Smooth muscle cell (in vitro differentiated cells): ENCODE measurements at regions not wholly inside any gene's neighbourhood (a gene's known extent, or its start where the extent isn't known, plus 50 kb on each side); places are given as distances from the start of the nearest gene placed in this dataset.

Experiments
- DNase-seq: peaks from one replicate; lab custom pipeline; 2025; ENCODE audit not compliant: unreplicated experiment; lab: John Stamatoyannopoulos, UW
- H2AFZ ChIP-seq: fragments of 200-600 bp; sonication (generic); 2 replicates; pipeline ENCODE4 v1.6.0; 2016; ENCODE audit warnings: antibody characterized with exemption, low read depth, mild to moderate bottlenecking
- H3F3A ChIP-seq: fragments of 200-600 bp; sonication (generic); 2 replicates; pipeline ENCODE4 v1.6.0; 2017; ENCODE audit warnings: antibody characterized with exemption, low read depth
- H3K27ac ChIP-seq: fragments of 200-600 bp; sonication (generic); 2 replicates; pipeline ENCODE4 v1.5.1; 2016; ENCODE audit warnings: low read depth, mild to moderate bottlenecking
- H3K27me3 ChIP-seq: fragments of 200-600 bp; sonication (generic); 2 replicates; pipeline ENCODE4 v1.6.1; 2016; ENCODE audit warnings: low read depth, mild to moderate bottlenecking
- H3K36me3 ChIP-seq: fragments of 200-600 bp; sonication (generic); 2 replicates; pipeline ENCODE4 v1.5.1; 2016; ENCODE audit warnings: low read depth
- H3K4me1 ChIP-seq: fragments of 200-600 bp; sonication (generic); 2 replicates; pipeline ENCODE4 v1.5.1; 2016; ENCODE audit warnings: low read depth
- H3K4me2 ChIP-seq: fragments of 200-600 bp; sonication (generic); 2 replicates; pipeline ENCODE4 v1.6.0; 2016; ENCODE audit warnings: mild to moderate bottlenecking
- H3K4me3 ChIP-seq: fragments of 200-600 bp; sonication (generic); 2 replicates; pipeline ENCODE4 v1.5.1; 2016; ENCODE audit warnings: mild to moderate bottlenecking
- H3K79me2 ChIP-seq: fragments of 200-600 bp; sonication (generic); 2 replicates; pipeline ENCODE4 v1.6.0; 2016; ENCODE audit warnings: low read depth, mild to moderate bottlenecking
- H3K9ac ChIP-seq: fragments of 200-600 bp; sonication (generic); 2 replicates; pipeline ENCODE4 v1.6.0; 2016; ENCODE audit warnings: low read depth
- H3K9me3 ChIP-seq: fragments of 200-600 bp; sonication (generic); replicated peaks from 2 replicates; pipeline ENCODE4 v1.5.1; 2016; ENCODE audit warnings: low read depth
- H4K20me1 ChIP-seq: fragments of 200-600 bp; sonication (generic); 2 replicates; pipeline ENCODE4 v1.6.0; 2016; ENCODE audit warnings: low read depth
- CTCF ChIP-seq: fragments of 200-600 bp; sonication (generic); IDR thresholded peaks from 2 replicates; pipeline ENCODE4 v1.5.1; 2017; ENCODE audit warnings: borderline replicate concordance, mild to moderate bottlenecking, antibody characterized with exemption; ENCODE audit not compliant: insufficient read depth, poor library complexity, severe bottlenecking
- WGBS: methylation state at CpG from one replicate; pipeline ENCODE4 v1.1.7; 2016; ENCODE audit warnings: low lambda C conversion rate; 5-methylcytosine and 5-hydroxymethylcytosine counted together

- H3K4me2 ChIP-seq, result no peak overlapping the region
- no peaks in the 10 kb centered on the region for H3K36me3 ChIP-seq
- H3F3A ChIP-seq, result no peaks in the 10 kb centered on the region
- 84% methylated on average over 2 of the region's 2 CpGs for WGBS
- no peaks in the 10 kb centered on the region for H3K9me3 ChIP-seq
- H3K9ac ChIP-seq, result no peak overlapping the region
- H4K20me1 ChIP-seq, result no peaks in the 10 kb centered on the region
- H3K79me2 ChIP-seq, result no peaks in the 10 kb centered on the region
- no peak for DNase-seq
- H3K27ac ChIP-seq, result no peak overlapping the region
- no peak overlapping the region for H2AFZ ChIP-seq
- no peaks in the 10 kb centered on the region for H3K27me3 ChIP-seq
- H3K4me3 ChIP-seq, result no peak overlapping the region
- TF ChIP-seq CTCF, result no peak
- no peaks in the 10 kb centered on the region for H3K4me1 ChIP-seq
These were observed 317.3 kb upstream of the PTPRD start for GRCh38 chr9:10930081-10930480.

- H3K27ac ChIP-seq, result no peak overlapping the region
- DNase-seq, result no peak
- H3K36me3 ChIP-seq, result no peaks in the 10 kb centered on the region
- no peak overlapping the region for H2AFZ ChIP-seq
- H3K9me3 ChIP-seq, result no peaks in the 10 kb centered on the region
- H3K4me2 ChIP-seq, result no peak overlapping the region
- no peaks in the 10 kb centered on the region for H3F3A ChIP-seq
- no peaks in the 10 kb centered on the region for H3K79me2 ChIP-seq
- TF ChIP-seq CTCF, result no peak
- H4K20me1 ChIP-seq, result no peaks in the 10 kb centered on the region
- H3K9ac ChIP-seq, result no peak overlapping the region
- H3K4me3 ChIP-seq, result no peak overlapping the region
- H3K4me1 ChIP-seq, result no peaks in the 10 kb centered on the region
- WGBS, result 94% methylated on average over 25 of the region's 26 CpGs
- no peaks in the 10 kb centered on the region for H3K27me3 ChIP-seq
These were observed 334.0 kb upstream of the PTPRD start for GRCh38 chr9:10946676-10947410.

- Histone ChIP-seq H3F3A (no peaks in the 10 kb centered on the region), H3K27ac (no peak overlapping the region), H3K79me2 (no peaks in the 10 kb centered on the region), H4K20me1 (no peaks in the 10 kb centered on the region), H3K4me1 (no peaks in the 10 kb centered on the region), H3K9me3 (no peaks in the 10 kb centered on the region), H2AFZ (no peak overlapping the region), H3K4me2 (no peak overlapping the region), H3K27me3 (no peaks in the 10 kb centered on the region), H3K36me3 (no peaks in the 10 kb centered on the region), H3K9ac (no peak overlapping the region), H3K4me3 (no peak overlapping the region)
- no peak for DNase-seq
- no peak for TF ChIP-seq CTCF
These were observed 345.1 kb upstream of the PTPRD start for GRCh38 chr9:10957878-10958277.

GRCh38 chr9:10961883-10962282 is 349.1 kb upstream of the PTPRD start:
- Histone ChIP-seq H3K27me3 (no peaks in the 10 kb centered on the region), H3K27ac (no peak overlapping the region), H3K9ac (no peak overlapping the region), H2AFZ (no peak overlapping the region), H3F3A (no peaks in the 10 kb centered on the region), H4K20me1 (no peaks in the 10 kb centered on the region), H3K4me3 (no peak overlapping the region), H3K4me1 (no peaks in the 10 kb centered on the region), H3K9me3 (no peaks in the 10 kb centered on the region), H3K36me3 (no peaks in the 10 kb centered on the region), H3K79me2 (no peaks in the 10 kb centered on the region), H3K4me2 (no peak overlapping the region)
- 93% methylated on average over 4 of the region's 4 CpGs for WGBS
- DNase-seq, result no peak
- TF ChIP-seq CTCF, result no peak
